ENCODE measurements at regions not wholly inside any gene's neighbourhood (a gene's known extent, or its start where the extent isn't known, plus 50 kb on each side); places are given as distances from the start of the nearest gene placed in this dataset.

DNA sequence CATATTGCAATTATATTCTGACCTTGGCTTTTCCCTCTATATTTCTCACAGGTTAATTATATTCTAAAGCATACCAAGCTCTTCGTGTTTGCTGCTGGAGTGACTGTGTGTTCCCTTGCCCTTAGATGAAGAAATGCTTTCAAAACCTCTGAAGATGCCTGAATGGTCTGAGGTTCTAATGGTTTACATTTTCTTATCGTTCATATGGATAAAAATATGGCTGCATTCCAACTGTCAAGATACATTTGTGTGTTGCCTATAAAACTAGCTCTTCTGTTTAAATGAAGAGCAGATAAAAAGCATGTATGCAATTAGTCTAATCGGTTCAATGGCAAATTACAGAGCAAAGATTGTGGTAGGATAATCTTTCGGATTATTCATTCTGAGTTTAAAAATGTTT lies 68.4 kb upstream of the ANKRD10 start:
- H3K27ac Mint-ChIP-seq = no peak overlapping the region
- TF ChIP-seq ZBTB21 (CRISPR knock-in tag; IDR thresholded peaks at IDR 0.05; ENCODE audit: borderline replicate concordance) = no peak
- TF ChIP-seq, protein P1, sequence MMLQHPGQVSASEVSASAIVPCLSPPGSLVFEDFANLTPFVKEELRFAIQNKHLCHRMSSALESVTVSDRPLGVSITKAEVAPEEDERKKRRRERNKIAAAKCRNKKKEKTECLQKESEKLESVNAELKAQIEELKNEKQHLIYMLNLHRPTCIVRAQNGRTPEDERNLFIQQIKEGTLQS (CRISPR knock-in tag; conservative IDR thresholded peaks at IDR 0.05) = no peak
- no peak for TF ChIP-seq GABPB1 (CRISPR knock-in tag; IDR thresholded peaks at IDR 0.05)
- TF ChIP-seq SMAD4 (CRISPR knock-in tag; IDR thresholded peaks at IDR 0.05) = no peak
- TF ChIP-seq AFF4 (CRISPR knock-in tag; IDR thresholded peaks at IDR 0.05; ENCODE audit: borderline replicate concordance) = no peak
- TF ChIP-seq, protein P2, sequence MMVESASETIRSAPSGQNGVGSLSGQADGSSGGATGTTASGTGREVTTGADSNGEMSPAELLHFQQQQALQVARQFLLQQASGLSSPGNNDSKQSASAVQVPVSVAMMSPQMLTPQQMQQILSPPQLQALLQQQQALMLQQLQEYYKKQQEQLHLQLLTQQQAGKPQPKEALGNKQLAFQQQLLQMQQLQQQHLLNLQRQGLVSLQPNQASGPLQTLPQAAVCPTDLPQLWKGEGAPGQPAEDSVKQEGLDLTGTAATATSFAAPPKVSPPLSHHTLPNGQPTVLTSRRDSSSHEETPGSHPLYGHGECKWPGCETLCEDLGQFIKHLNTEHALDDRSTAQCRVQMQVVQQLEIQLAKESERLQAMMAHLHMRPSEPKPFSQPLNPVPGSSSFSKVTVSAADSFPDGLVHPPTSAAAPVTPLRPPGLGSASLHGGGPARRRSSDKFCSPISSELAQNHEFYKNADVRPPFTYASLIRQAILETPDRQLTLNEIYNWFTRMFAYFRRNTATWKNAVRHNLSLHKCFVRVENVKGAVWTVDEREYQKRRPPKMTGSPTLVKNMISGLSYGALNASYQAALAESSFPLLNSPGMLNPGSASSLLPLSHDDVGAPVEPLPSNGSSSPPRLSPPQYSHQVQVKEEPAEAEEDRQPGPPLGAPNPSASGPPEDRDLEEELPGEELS (CRISPR knock-in tag; IDR thresholded peaks at IDR 0.05) = no peak
- TF ChIP-seq GRHL2 (CRISPR knock-in tag; IDR thresholded peaks at IDR 0.05; ENCODE audit: insufficient replicate concordance, severe bottlenecking) = no peak
- H3K4me1 Mint-ChIP-seq = peaks cover 5% of the 10 kb centered on the region; the same call in 1 of the 2 replicates
- H3K36me3 Mint-ChIP-seq = peaks cover 7% of the 10 kb centered on the region
- no peak for DNase-seq (ENCODE audit: low spot score)
- peaks cover 11% of the 10 kb centered on the region for H3K27me3 Mint-ChIP-seq (ENCODE audit: low read depth)
- H3K4me3 Mint-ChIP-seq = no peak overlapping the region
- no peak for ATAC-seq
- peaks cover 17% of the 10 kb centered on the region for H3K9me3 Mint-ChIP-seq
- ChIA-PET POLR2A (no interaction called here), CTCF (no interaction called here)

GRCh38 chr13:110981379-110981778 lies 66.5 kb upstream of the ANKRD10 start:
- peaks cover 26% of the 10 kb centered on the region for H3K9me3 Mint-ChIP-seq
- H3K36me3 Mint-ChIP-seq = peaks cover 7% of the 10 kb centered on the region
- no peak overlapping the region for H3K27ac Mint-ChIP-seq
- no peak overlapping the region for H3K4me3 Mint-ChIP-seq
- TF ChIP-seq, protein P3, sequence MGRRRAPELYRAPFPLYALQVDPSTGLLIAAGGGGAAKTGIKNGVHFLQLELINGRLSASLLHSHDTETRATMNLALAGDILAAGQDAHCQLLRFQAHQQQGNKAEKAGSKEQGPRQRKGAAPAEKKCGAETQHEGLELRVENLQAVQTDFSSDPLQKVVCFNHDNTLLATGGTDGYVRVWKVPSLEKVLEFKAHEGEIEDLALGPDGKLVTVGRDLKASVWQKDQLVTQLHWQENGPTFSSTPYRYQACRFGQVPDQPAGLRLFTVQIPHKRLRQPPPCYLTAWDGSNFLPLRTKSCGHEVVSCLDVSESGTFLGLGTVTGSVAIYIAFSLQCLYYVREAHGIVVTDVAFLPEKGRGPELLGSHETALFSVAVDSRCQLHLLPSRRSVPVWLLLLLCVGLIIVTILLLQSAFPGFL (CRISPR knock-in tag; IDR thresholded peaks at IDR 0.05; ENCODE audit: borderline replicate concordance) = no peak
- ATAC-seq (no peak), DNase-seq (ENCODE audit: low spot score) (no peak)
- ChIA-PET POLR2A (no interaction called here), CTCF (no interaction called here)
- H3K4me1 Mint-ChIP-seq = peaks cover 5% of the 10 kb centered on the region; the same call in 1 of the 2 replicates
- peaks cover 11% of the 10 kb centered on the region for H3K27me3 Mint-ChIP-seq (ENCODE audit: low read depth)

DNA sequence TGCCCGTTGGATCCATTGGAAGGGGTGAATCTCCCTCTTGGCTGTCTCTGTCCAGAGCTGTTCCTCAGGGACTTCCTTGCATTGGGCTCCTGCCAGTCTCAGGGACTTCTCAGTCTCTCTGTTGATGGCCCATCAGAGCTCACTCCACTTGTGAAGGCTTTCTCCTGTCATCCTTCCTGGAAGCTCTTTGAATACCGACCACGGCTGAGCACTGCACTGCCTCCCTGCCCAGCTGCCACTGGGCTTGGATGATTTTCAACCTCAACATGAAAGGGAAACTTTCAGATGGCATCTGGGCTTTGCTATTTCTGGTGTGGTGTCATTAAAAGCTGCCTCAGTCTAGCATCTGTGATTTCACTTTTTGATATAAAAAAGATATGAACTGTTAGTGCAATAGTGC lies 66.1 kb upstream of the ANKRD10 start:
- Mint-ChIP-seq H3K9me3 (peaks cover 28% of the 10 kb centered on the region), H3K36me3 (peaks cover 7% of the 10 kb centered on the region), H3K27ac (no peak overlapping the region), H3K4me1 (peaks cover 5% of the 10 kb centered on the region; the same call in 1 of the 2 replicates), H3K4me3 (no peak overlapping the region), H3K27me3 (ENCODE audit: low read depth) (peaks cover 11% of the 10 kb centered on the region)
- DNase-seq (ENCODE audit: low spot score) = no peak
- POLR2A ChIA-PET = no interaction called here
- CTCF ChIA-PET = no interaction called here
- ATAC-seq = no peak
- no peak for TF ChIP-seq SMAD4 (CRISPR knock-in tag; IDR thresholded peaks at IDR 0.05)
- no peak for TF ChIP-seq NFE2L1 (CRISPR knock-in tag; IDR thresholded peaks at IDR 0.05)
- no peak for TF ChIP-seq NR3C1 (CRISPR knock-in tag; conservative IDR thresholded peaks at IDR 0.05; ENCODE audit: low read depth)
- TF ChIP-seq JUN (CRISPR knock-in tag; IDR thresholded peaks at IDR 0.05) = no peak
- TF ChIP-seq TP53 (CRISPR knock-in tag; IDR thresholded peaks at IDR 0.05) = no peak
- no peak for TF ChIP-seq ZBTB21 (CRISPR knock-in tag; IDR thresholded peaks at IDR 0.05; ENCODE audit: borderline replicate concordance)
- TF ChIP-seq, protein P4, sequence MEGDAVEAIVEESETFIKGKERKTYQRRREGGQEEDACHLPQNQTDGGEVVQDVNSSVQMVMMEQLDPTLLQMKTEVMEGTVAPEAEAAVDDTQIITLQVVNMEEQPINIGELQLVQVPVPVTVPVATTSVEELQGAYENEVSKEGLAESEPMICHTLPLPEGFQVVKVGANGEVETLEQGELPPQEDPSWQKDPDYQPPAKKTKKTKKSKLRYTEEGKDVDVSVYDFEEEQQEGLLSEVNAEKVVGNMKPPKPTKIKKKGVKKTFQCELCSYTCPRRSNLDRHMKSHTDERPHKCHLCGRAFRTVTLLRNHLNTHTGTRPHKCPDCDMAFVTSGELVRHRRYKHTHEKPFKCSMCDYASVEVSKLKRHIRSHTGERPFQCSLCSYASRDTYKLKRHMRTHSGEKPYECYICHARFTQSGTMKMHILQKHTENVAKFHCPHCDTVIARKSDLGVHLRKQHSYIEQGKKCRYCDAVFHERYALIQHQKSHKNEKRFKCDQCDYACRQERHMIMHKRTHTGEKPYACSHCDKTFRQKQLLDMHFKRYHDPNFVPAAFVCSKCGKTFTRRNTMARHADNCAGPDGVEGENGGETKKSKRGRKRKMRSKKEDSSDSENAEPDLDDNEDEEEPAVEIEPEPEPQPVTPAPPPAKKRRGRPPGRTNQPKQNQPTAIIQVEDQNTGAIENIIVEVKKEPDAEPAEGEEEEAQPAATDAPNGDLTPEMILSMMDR (IDR thresholded peaks at IDR 0.05) = no peak
- TF ChIP-seq, protein P5, sequence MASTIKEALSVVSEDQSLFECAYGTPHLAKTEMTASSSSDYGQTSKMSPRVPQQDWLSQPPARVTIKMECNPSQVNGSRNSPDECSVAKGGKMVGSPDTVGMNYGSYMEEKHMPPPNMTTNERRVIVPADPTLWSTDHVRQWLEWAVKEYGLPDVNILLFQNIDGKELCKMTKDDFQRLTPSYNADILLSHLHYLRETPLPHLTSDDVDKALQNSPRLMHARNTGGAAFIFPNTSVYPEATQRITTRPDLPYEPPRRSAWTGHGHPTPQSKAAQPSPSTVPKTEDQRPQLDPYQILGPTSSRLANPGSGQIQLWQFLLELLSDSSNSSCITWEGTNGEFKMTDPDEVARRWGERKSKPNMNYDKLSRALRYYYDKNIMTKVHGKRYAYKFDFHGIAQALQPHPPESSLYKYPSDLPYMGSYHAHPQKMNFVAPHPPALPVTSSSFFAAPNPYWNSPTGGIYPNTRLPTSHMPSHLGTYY (CRISPR knock-in tag; IDR thresholded peaks at IDR 0.05) = no peak
- TF ChIP-seq GTF2I (CRISPR knock-in tag; conservative IDR thresholded peaks at IDR 0.05) = no peak
- no peak for TF ChIP-seq ZNF532 (CRISPR knock-in tag; IDR thresholded peaks at IDR 0.05; ENCODE audit: borderline replicate concordance)
